Suprapubic skin (tissue), 4 donors: ENCODE measurements at regions not wholly inside any gene's neighbourhood (a gene's known extent, or its start where the extent isn't known, plus 50 kb on each side); places are given as distances from the start of the nearest gene placed in this dataset.

ENCODE experiments used
- POLR2A ChIP-seq, 2 donors: fragments of 450-650 bp; IDR thresholded peaks; one replicate each; pipeline ENCODE4 v1.6.1; 2017; ENCODE audit warnings: antibody characterized with exemption in 2 of 2, mild to moderate bottlenecking in 2 of 2, moderate library complexity in 2 of 2
- POLR2AphosphoS5 ChIP-seq, 3 donors: sonication (generic); formaldehyde crosslinking; IDR thresholded peaks; one replicate each; pipeline ENCODE4 v1.6.1; 2017; ENCODE audit warnings: antibody characterized with exemption in 3 of 3
- TF ChIP-seq, protein P1 (sequence below), 2 donors: fragments of 200-600 bp in 1 of 2; fragments of 450-650 bp in 1 of 2; sonication (generic) in 1 of 2; IDR thresholded peaks; one replicate each; pipeline ENCODE4 v1.5.1; 2016 to 2019; ENCODE audit warnings: antibody characterized with exemption in 2 of 2, mild to moderate bottlenecking in 1 of 2, moderate library complexity in 1 of 2

DNA sequence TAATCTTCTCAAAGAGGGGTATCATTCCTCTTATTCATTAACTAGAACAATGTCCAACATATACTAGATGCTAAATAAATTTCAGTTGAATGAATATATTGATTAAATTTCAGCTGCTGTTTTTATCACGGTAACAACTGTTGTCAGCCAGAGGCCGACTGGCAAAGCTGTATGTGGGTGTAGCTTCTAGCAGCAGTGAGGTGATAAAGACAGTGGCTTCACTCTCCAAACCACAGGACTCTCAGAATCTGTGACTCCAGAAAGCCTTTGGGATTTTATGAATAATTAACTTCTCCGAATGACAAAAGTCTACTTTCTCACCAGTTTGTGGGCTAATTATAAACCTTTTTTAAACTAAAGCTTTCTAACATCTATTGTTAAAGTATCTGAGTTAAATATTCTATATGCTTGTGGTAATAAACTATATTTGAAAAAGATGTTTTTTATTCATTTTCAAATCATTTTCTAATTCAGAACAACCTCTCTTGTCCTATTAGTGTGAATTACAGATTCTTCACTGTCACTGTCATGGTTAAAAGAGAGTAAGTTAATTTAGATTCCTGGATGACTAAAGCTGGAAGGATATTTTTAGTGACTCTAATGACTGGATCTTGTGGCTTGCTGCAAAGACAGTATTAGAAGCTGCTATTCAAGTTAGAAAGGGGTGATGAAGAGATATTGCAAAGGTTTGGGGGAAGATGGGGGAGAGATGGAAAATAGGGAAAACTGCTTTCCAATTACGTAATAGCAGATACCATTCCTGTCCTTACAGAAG, 796.4 kb upstream of the ARPP21 start:
- TF ChIP-seq POLR2A (IDR thresholded peaks at IDR 0.05) (no peak), POLR2AphosphoS5 (IDR thresholded peaks at IDR 0.05) (no peak)
- TF ChIP-seq, protein P1, sequence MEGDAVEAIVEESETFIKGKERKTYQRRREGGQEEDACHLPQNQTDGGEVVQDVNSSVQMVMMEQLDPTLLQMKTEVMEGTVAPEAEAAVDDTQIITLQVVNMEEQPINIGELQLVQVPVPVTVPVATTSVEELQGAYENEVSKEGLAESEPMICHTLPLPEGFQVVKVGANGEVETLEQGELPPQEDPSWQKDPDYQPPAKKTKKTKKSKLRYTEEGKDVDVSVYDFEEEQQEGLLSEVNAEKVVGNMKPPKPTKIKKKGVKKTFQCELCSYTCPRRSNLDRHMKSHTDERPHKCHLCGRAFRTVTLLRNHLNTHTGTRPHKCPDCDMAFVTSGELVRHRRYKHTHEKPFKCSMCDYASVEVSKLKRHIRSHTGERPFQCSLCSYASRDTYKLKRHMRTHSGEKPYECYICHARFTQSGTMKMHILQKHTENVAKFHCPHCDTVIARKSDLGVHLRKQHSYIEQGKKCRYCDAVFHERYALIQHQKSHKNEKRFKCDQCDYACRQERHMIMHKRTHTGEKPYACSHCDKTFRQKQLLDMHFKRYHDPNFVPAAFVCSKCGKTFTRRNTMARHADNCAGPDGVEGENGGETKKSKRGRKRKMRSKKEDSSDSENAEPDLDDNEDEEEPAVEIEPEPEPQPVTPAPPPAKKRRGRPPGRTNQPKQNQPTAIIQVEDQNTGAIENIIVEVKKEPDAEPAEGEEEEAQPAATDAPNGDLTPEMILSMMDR (IDR thresholded peaks at IDR 0.05): no peak
